LNCAP (cell line): ENCODE measurements at regions not wholly inside any gene's neighbourhood (a gene's known extent, or its start where the extent isn't known, plus 50 kb on each side); places are given as distances from the start of the nearest gene placed in this dataset.

ENCODE experiments used
- CTCF ChIP-seq: fragments of 450-650 bp; IDR thresholded peaks from 2 replicates; pipeline ENCODE4 v1.5.1; 2017; ENCODE audit warnings: mild to moderate bottlenecking

- no peak for TF ChIP-seq CTCF
Measured at GRCh38 chr2:16315458-16315835, 350.2 kb downstream of the CYRIA start.

- no peak for TF ChIP-seq CTCF
Measured at GRCh38 chr2:16314691-16315457, 350.8 kb downstream of the CYRIA start.

- no peak for TF ChIP-seq CTCF
Measured at GRCh38 chr2:16314001-16314400, 351.6 kb downstream of the CYRIA start.

- no peak for TF ChIP-seq CTCF
Measured at GRCh38 chr2:16313235-16313975, 352.2 kb downstream of the CYRIA start.

- no peak for TF ChIP-seq CTCF
Measured at GRCh38 chr2:16312771-16313170, 352.9 kb downstream of the CYRIA start.

GRCh38 chr2:16311521-16312440 is 353.9 kb downstream of the CYRIA start:
- no peak for TF ChIP-seq CTCF

GRCh38 chr2:16308816-16309215 is 356.8 kb downstream of the CYRIA start:
- TF ChIP-seq CTCF, result no peak
